Erythroblast (primary cell): ENCODE measurements at regions not wholly inside any gene's neighbourhood (a gene's known extent, or its start where the extent isn't known, plus 50 kb on each side); places are given as distances from the start of the nearest gene placed in this dataset.

Experiments
- DNase-seq, 2 experiments: peaks; one replicate each; lab custom pipeline; 2025; lab: John Stamatoyannopoulos, UW
- GATA1 ChIP-seq: IDR thresholded peaks from 2 replicates; pipeline ENCODE4 v1.6.1; 2011; ENCODE audit warnings: low read depth, mild to moderate bottlenecking, control low read depth, low read length, moderate library complexity
- POLR2A ChIP-seq: IDR thresholded peaks from 2 replicates; pipeline ENCODE4 v1.6.1; 2011; ENCODE audit warnings: mild to moderate bottlenecking, low read length

GRCh38 chr1:60134716-60135115 is 61.1 kb upstream of the C1orf87 start:
- no peak for DNase-seq
- no peak for TF ChIP-seq POLR2A
- no peak for TF ChIP-seq GATA1

GRCh38 chr1:60133848-60134247 is 60.3 kb upstream of the C1orf87 start:
- DNase-seq: no peak
- TF ChIP-seq GATA1: no peak
- no peak for TF ChIP-seq POLR2A

GRCh38 chr1:60133000-60133673 is 59.6 kb upstream of the C1orf87 start:
- no peak for DNase-seq

GRCh38 chr1:60132108-60132507 is 58.5 kb upstream of the C1orf87 start:
- no peak for TF ChIP-seq POLR2A
- no peak for TF ChIP-seq GATA1
- no peak for DNase-seq

More at GRCh38 chr1:60133000-60133673, 59.6 kb upstream of the C1orf87 start:
- no peak for TF ChIP-seq POLR2A
- no peak for TF ChIP-seq GATA1

GRCh38 chr1:60130703-60131102 is 57.1 kb upstream of the C1orf87 start:
- no peak for DNase-seq
- TF ChIP-seq GATA1 (no peak), POLR2A (no peak)

- no peak for DNase-seq
- TF ChIP-seq POLR2A (no peak), GATA1 (no peak)
Observed at GRCh38 chr1:60129911-60130310, 56.3 kb upstream of the C1orf87 start.

GRCh38 chr1:60126723-60127122 is 53.2 kb upstream of the C1orf87 start:
- no peak for TF ChIP-seq POLR2A
- TF ChIP-seq GATA1: no peak
- DNase-seq: no peak
